Peyer's patch (tissue), 4 donors: ENCODE measurements at regions not wholly inside any gene's neighbourhood (a gene's known extent, or its start where the extent isn't known, plus 50 kb on each side); places are given as distances from the start of the nearest gene placed in this dataset.

Experiments used
- POLR2A ChIP-seq, 2 donors: fragments of 450-650 bp; IDR thresholded peaks; one replicate each; pipeline ENCODE4 v1.5.1; 2017; ENCODE audit warnings: antibody characterized with exemption in 2 of 2, mild to moderate bottlenecking in 2 of 2, moderate library complexity in 2 of 2
- TF ChIP-seq, protein P1 (sequence below), 6 experiments: fragments of 450-650 bp in 4 of 6; fragments of 200-600 bp in 2 of 6; sonication (generic) in 1 of 6; IDR thresholded peaks; one replicate each; pipeline ENCODE4 v1.5.1; 2017 to 2019; ENCODE audit warnings: antibody characterized with exemption in 6 of 6, mild to moderate bottlenecking in 3 of 6, moderate library complexity in 1 of 6

DNA sequence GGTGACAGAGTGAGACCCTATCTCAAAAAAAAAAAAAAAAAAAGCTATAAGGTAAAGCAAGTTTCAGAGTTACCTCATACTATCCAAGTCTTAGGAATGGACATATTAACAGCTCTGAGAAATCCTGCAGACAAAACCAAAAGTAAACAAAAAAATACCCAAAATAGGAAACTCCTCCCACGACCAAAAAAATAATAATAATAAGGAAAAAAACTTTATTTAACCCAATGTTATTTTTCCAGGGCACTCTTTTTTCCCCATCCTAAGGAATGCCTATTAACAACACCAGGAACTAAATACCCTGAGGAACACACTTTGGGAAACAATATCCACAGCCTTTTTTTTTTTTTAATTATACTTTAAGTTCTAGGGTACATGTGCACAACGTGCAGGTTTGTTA is 135.5 kb upstream of the CCND2 start:
- TF ChIP-seq, protein P1, sequence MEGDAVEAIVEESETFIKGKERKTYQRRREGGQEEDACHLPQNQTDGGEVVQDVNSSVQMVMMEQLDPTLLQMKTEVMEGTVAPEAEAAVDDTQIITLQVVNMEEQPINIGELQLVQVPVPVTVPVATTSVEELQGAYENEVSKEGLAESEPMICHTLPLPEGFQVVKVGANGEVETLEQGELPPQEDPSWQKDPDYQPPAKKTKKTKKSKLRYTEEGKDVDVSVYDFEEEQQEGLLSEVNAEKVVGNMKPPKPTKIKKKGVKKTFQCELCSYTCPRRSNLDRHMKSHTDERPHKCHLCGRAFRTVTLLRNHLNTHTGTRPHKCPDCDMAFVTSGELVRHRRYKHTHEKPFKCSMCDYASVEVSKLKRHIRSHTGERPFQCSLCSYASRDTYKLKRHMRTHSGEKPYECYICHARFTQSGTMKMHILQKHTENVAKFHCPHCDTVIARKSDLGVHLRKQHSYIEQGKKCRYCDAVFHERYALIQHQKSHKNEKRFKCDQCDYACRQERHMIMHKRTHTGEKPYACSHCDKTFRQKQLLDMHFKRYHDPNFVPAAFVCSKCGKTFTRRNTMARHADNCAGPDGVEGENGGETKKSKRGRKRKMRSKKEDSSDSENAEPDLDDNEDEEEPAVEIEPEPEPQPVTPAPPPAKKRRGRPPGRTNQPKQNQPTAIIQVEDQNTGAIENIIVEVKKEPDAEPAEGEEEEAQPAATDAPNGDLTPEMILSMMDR (IDR thresholded peaks at IDR 0.05), result no peak
- TF ChIP-seq POLR2A (IDR thresholded peaks at IDR 0.05), result no peak
